ENCODE measurements at regions not wholly inside any gene's neighbourhood (a gene's known extent, or its start where the extent isn't known, plus 50 kb on each side); places are given as distances from the start of the nearest gene placed in this dataset.

DNA sequence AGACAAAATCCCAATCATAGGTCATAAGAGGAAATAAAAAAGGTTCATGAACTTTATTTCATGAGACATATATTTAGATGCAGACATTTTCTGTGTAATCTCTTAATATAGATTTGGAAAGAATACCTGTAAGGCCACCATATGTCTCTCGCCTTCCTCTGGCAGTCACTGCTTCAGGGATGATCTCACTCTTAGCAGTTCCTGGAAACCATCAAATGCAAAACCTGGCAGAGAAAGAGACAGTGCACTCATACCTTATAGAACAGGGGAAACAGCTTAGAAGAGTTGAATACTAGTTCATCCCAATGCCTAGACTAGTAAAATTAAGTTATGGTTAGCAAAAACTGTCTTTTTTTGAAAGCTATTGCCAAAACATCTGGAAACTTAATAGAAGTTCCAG, 243.3 kb downstream of the GASK1B start:
- TF ChIP-seq, protein P1, sequence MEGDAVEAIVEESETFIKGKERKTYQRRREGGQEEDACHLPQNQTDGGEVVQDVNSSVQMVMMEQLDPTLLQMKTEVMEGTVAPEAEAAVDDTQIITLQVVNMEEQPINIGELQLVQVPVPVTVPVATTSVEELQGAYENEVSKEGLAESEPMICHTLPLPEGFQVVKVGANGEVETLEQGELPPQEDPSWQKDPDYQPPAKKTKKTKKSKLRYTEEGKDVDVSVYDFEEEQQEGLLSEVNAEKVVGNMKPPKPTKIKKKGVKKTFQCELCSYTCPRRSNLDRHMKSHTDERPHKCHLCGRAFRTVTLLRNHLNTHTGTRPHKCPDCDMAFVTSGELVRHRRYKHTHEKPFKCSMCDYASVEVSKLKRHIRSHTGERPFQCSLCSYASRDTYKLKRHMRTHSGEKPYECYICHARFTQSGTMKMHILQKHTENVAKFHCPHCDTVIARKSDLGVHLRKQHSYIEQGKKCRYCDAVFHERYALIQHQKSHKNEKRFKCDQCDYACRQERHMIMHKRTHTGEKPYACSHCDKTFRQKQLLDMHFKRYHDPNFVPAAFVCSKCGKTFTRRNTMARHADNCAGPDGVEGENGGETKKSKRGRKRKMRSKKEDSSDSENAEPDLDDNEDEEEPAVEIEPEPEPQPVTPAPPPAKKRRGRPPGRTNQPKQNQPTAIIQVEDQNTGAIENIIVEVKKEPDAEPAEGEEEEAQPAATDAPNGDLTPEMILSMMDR (IDR thresholded peaks at IDR 0.05), result no peak
- TF ChIP-seq POLR2A (IDR thresholded peaks at IDR 0.05), result no peak

Measured in uterus (tissue), 2 donors.